ENCODE measurements at regions not wholly inside any gene's neighbourhood (a gene's known extent, or its start where the extent isn't known, plus 50 kb on each side); places are given as distances from the start of the nearest gene placed in this dataset.

- Histone ChIP-seq H3K36me3 (no peaks in the 10 kb centered on the region), H3K4me3 (no peak overlapping the region), H3K27me3 (no peaks in the 10 kb centered on the region), H3K9me3 (peaks cover 0 to 5% (median 0%) of the 10 kb centered on the region in 12 donors), H3K4me1 (peaks cover 0 to 6% (median 0%) of the 10 kb centered on the region in 12 donors), H3K27ac (no peak overlapping the region)
- 66 to 79% (median 77%) methylated on average over 9 of the region's 9 CpGs for WGBS, 4 donors
- intact Hi-C loops (cut with DNase I), result no loop called here
- ATAC-seq (no peak), DNase-seq (no peak)
- TF ChIP-seq CTCF (IDR thresholded peaks at IDR 0.05) (no peak), POLR2A (IDR thresholded peaks at IDR 0.05) (no peak)
These were observed 122.5 kb downstream of the OAT start for GRCh38 chr10:124296121-124296812.

DNA sequence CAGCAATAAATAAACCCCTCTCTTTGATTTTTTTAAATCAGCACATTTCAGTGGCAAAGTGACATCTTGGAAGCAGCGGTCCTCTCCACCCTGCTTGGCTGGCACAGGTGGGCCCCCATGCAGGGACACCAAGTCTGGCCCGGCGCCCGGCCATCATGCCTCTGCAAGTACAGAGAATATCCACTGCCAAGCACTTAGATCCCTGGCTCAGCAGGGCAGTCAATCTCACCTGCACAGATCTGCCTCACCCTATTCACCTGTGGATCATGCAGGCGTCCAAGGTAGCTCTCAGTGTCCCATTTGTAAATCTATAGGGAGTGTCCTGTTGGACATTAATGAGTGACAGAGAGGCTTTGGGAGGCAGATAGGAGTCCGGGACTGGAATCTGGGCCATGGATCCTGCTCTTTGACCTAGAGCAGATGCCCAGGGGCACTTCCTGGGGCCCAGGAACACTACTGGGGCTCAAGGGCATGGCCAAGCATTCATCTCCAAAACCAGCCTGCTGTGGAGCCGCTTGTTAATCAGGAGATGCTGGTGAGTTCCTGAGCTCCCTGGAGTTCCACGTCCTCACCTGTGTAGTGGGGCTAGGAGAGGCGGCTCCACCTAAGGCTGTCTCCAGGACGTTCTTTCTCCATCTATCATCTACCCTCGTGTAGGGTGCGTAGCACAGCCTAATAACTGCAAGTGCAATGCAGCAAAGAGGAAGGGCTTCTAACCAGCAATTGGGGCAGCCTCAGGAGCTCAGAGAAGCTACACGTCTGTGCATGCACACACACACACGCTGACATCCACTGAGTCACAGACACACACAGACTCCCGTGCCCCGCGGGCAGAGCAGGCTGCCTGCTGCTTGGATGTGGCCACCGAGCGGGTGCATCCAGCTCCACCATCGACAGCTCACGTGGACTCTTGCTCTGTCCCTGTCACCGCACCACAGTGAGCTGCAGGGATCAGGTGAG is 123.6 kb downstream of the OAT start:
- DNase-seq (no peak), ATAC-seq (no peak)

DNA sequence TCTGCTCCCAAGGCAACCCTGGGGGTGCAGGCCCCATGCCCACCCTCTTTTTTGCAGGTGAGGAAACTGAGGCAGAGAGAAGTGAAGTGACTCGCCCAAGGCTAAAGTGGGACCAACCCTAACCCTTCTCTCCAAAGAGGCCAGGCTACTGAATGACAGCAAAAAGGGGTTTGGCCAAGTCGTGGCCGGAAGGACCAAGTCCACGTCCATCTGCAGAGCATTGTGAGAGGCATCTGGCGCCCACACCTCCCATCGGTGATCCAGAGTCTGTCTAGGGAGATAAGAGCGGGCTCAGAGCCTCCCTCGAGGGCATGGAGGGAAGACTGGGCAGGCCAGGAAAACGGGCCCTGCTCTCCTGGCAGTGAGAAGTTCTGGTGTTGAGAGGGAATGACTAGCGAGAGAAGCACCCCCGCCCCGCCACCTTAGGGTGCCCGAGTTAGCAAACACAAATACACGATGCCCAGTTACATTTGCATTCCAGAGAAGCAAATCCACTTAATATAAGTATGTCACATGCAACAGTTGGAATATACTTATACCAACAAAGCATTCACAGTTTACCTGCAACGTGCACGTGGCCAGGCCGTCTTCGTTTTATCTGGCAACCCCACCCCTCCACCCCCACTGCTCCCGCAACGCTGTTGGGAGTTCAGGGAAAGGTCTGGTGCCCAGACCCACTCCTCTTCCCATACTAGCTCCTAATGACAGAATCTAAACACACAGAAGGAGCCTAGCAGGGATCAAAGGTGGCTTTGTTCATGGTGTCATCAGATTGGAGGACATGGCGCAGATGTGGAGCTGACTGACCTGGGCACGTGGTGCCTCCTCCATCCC is 124.9 kb downstream of the OAT start:
- H3K36me3 ChIP-seq, result no peaks in the 10 kb centered on the region
- intact Hi-C loops (cut with DNase I), result no loop called here
- H3K27ac ChIP-seq, result no peak overlapping the region
- DNase-seq, result no peak
- no peaks in the 10 kb centered on the region for H3K27me3 ChIP-seq
- no peaks in the 10 kb centered on the region for H3K9me3 ChIP-seq
- no peak for TF ChIP-seq POLR2A (IDR thresholded peaks at IDR 0.05)
- no peak overlapping the region for H3K4me3 ChIP-seq
- ATAC-seq, result no peak
- peaks cover 0 to 24% (median 0%) of the 10 kb centered on the region in 12 donors for H3K4me1 ChIP-seq
- WGBS, 4 donors, result 82 to 85% (median 84%) methylated on average over 22 of the region's 22 CpGs

More for the DNA sequence above, 123.6 kb downstream of the OAT start:
- no peaks in the 10 kb centered on the region for H3K36me3 ChIP-seq
- no peaks in the 10 kb centered on the region for H3K27me3 ChIP-seq
- no peak overlapping the region for H3K27ac ChIP-seq
- 91 to 95% (median 93%) methylated on average over 22 of the region's 22 CpGs for WGBS, 4 donors
- no peaks in the 10 kb centered on the region for H3K9me3 ChIP-seq
- TF ChIP-seq POLR2A (IDR thresholded peaks at IDR 0.05) (no peak), CTCF (IDR thresholded peaks at IDR 0.05) (no peak)
- intact Hi-C loops (cut with DNase I), result no loop called here
- H3K4me1 ChIP-seq, result peaks cover 0 to 13% (median 0%) of the 10 kb centered on the region in 12 donors
- H3K4me3 ChIP-seq, result no peak overlapping the region

DNA sequence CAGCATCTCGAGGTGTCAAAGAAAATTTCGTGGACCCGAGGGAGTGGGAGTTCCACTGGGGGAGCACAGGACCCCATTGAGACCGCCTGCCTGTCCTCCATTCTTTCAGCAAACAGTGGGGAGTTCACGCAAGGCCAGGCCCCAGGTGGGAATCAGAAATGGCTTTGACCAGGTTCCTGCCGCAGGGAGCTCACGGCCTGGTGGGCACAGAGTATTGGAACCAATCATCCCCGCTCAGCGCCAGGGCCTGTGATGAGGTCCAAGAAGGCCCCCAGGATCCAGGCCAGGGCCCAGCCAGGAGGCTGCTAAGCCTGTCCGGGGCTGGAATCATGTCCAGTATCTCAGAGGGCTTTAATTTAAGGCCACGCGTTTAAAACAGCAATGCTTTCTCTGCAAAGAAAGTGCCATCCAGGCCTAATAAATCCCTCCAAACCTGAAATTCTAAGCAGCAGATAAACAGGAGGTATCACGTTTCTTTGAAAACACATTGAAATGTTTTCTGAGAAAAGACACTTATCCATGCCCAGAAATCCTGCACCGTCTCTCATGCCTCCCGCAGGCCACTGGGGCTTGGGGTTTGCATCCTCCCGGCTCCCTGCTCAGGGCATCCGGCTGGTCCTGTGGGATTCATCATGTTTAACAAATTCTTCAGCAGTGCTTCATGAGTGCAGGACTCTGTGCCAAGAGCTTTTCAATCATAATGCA is 125.7 kb downstream of the OAT start:
- H3K27me3 ChIP-seq, result no peaks in the 10 kb centered on the region
- no peak overlapping the region for H3K27ac ChIP-seq
- H3K9me3 ChIP-seq, result no peaks in the 10 kb centered on the region
- DNase-seq (no peak), ATAC-seq (no peak)
- H3K4me1 ChIP-seq, result peaks cover 0 to 24% (median 0%) of the 10 kb centered on the region in 12 donors
- no peak overlapping the region for H3K4me3 ChIP-seq
- H3K36me3 ChIP-seq, result no peaks in the 10 kb centered on the region
- no peak for TF ChIP-seq POLR2A (IDR thresholded peaks at IDR 0.05)
- no peak for TF ChIP-seq CTCF (IDR thresholded peaks at IDR 0.05)
- intact Hi-C loops (cut with DNase I), result no loop called here
- WGBS, 4 donors, result 83 to 90% (median 88%) methylated on average over 14 to 17 of the region's 17 CpGs
